Smooth muscle cell (in vitro differentiated cells): ENCODE measurements at regions not wholly inside any gene's neighbourhood (a gene's known extent, or its start where the extent isn't known, plus 50 kb on each side); places are given as distances from the start of the nearest gene placed in this dataset.
A peak's percentile ranks its signal among the peaks of the same experiment; 100 is the strongest.

Source experiments
- DNase-seq: peaks from one replicate; lab custom pipeline; 2025; ENCODE audit not compliant: unreplicated experiment; lab: John Stamatoyannopoulos, UW
- H2AFZ ChIP-seq: fragments of 200-600 bp; sonication (generic); 2 replicates; pipeline ENCODE4 v1.6.0; 2016; ENCODE audit warnings: antibody characterized with exemption, low read depth, mild to moderate bottlenecking
- H3F3A ChIP-seq: fragments of 200-600 bp; sonication (generic); 2 replicates; pipeline ENCODE4 v1.6.0; 2017; ENCODE audit warnings: antibody characterized with exemption, low read depth
- H3K27ac ChIP-seq: fragments of 200-600 bp; sonication (generic); 2 replicates; pipeline ENCODE4 v1.5.1; 2016; ENCODE audit warnings: low read depth, mild to moderate bottlenecking
- H3K27me3 ChIP-seq: fragments of 200-600 bp; sonication (generic); 2 replicates; pipeline ENCODE4 v1.6.1; 2016; ENCODE audit warnings: low read depth, mild to moderate bottlenecking
- H3K36me3 ChIP-seq: fragments of 200-600 bp; sonication (generic); 2 replicates; pipeline ENCODE4 v1.5.1; 2016; ENCODE audit warnings: low read depth
- H3K4me1 ChIP-seq: fragments of 200-600 bp; sonication (generic); 2 replicates; pipeline ENCODE4 v1.5.1; 2016; ENCODE audit warnings: low read depth
- H3K4me2 ChIP-seq: fragments of 200-600 bp; sonication (generic); 2 replicates; pipeline ENCODE4 v1.6.0; 2016; ENCODE audit warnings: mild to moderate bottlenecking
- H3K4me3 ChIP-seq: fragments of 200-600 bp; sonication (generic); 2 replicates; pipeline ENCODE4 v1.5.1; 2016; ENCODE audit warnings: mild to moderate bottlenecking
- H3K79me2 ChIP-seq: fragments of 200-600 bp; sonication (generic); 2 replicates; pipeline ENCODE4 v1.6.0; 2016; ENCODE audit warnings: low read depth, mild to moderate bottlenecking
- H3K9ac ChIP-seq: fragments of 200-600 bp; sonication (generic); 2 replicates; pipeline ENCODE4 v1.6.0; 2016; ENCODE audit warnings: low read depth
- H3K9me3 ChIP-seq: fragments of 200-600 bp; sonication (generic); replicated peaks from 2 replicates; pipeline ENCODE4 v1.5.1; 2016; ENCODE audit warnings: low read depth
- H4K20me1 ChIP-seq: fragments of 200-600 bp; sonication (generic); 2 replicates; pipeline ENCODE4 v1.6.0; 2016; ENCODE audit warnings: low read depth
- WGBS: methylation state at CpG from one replicate; pipeline ENCODE4 v1.1.7; 2016; ENCODE audit warnings: low lambda C conversion rate; 5-methylcytosine and 5-hydroxymethylcytosine counted together
- TF ChIP-seq, protein P1 (sequence below): fragments of 200-600 bp; sonication (generic); IDR thresholded peaks from 2 replicates; pipeline ENCODE4 v1.5.1; 2017; ENCODE audit warnings: borderline replicate concordance, mild to moderate bottlenecking, antibody characterized with exemption; ENCODE audit not compliant: insufficient read depth, poor library complexity, severe bottlenecking

DNA sequence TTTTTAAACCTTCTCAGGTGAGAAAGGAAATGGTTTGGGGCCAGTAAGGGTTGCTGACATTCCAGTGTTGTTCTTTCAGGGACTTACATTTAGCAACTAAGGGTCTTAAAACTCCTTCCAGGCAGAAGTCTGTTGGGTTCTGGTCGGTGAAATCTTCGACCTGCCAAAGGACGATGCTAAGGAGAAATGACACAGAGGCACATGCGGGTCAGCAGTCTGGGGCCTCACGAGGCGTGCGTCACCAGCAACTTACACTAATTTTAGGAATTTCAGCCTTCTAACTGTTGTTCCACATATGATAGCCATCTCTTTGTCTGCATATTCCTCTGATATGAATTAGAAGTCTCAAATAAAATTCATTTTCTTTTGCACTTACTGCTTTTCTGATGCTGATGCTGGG, 64.1 kb upstream of the TMEM108 start:
- H3F3A ChIP-seq = no peaks in the 10 kb centered on the region
- H3K27me3 ChIP-seq = no peaks in the 10 kb centered on the region
- no peak overlapping the region for H3K4me2 ChIP-seq
- WGBS = 78% methylated on average over 7 of the region's 7 CpGs
- no peak overlapping the region for H3K27ac ChIP-seq
- no peaks in the 10 kb centered on the region for H3K4me1 ChIP-seq
- TF ChIP-seq, protein P1, sequence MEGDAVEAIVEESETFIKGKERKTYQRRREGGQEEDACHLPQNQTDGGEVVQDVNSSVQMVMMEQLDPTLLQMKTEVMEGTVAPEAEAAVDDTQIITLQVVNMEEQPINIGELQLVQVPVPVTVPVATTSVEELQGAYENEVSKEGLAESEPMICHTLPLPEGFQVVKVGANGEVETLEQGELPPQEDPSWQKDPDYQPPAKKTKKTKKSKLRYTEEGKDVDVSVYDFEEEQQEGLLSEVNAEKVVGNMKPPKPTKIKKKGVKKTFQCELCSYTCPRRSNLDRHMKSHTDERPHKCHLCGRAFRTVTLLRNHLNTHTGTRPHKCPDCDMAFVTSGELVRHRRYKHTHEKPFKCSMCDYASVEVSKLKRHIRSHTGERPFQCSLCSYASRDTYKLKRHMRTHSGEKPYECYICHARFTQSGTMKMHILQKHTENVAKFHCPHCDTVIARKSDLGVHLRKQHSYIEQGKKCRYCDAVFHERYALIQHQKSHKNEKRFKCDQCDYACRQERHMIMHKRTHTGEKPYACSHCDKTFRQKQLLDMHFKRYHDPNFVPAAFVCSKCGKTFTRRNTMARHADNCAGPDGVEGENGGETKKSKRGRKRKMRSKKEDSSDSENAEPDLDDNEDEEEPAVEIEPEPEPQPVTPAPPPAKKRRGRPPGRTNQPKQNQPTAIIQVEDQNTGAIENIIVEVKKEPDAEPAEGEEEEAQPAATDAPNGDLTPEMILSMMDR = no peak
- no peak overlapping the region for H3K4me3 ChIP-seq
- no peak for DNase-seq
- H3K9me3 ChIP-seq = no peaks in the 10 kb centered on the region
- no peak overlapping the region for H3K9ac ChIP-seq
- no peak overlapping the region for H2AFZ ChIP-seq
- no peaks in the 10 kb centered on the region for H3K36me3 ChIP-seq
- H3K79me2 ChIP-seq = no peaks in the 10 kb centered on the region
- H4K20me1 ChIP-seq = no peaks in the 10 kb centered on the region

DNA sequence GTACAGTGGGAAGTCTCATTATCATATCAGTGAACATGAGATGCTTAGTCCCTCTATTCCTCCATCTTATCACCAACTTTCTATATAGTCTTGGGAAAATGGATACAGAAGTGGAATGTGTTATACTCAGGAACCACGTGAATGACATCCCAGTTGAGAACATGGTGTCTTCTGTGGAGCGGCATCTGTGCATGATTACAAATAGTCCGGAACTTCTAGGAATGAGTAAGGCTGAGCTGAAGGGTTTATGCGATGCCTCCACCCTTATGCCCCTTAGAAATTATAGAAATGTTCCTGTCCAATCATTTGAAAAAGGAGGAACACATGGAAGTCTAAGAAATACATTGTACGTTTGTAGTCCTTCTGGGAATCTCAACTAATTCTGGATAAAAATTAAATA, 64.8 kb upstream of the TMEM108 start:
- H3K27me3 ChIP-seq = no peaks in the 10 kb centered on the region
- TF ChIP-seq, protein P1 = no peak
- no peaks in the 10 kb centered on the region for H4K20me1 ChIP-seq
- DNase-seq = no peak
- no peaks in the 10 kb centered on the region for H3K79me2 ChIP-seq
- H3K4me2 ChIP-seq = no peak overlapping the region
- no peaks in the 10 kb centered on the region for H3F3A ChIP-seq
- WGBS = 96% methylated on average over 5 of the region's 5 CpGs
- H3K27ac ChIP-seq = no peak overlapping the region
- no peaks in the 10 kb centered on the region for H3K36me3 ChIP-seq
- no peaks in the 10 kb centered on the region for H3K9me3 ChIP-seq
- no peak overlapping the region for H3K4me3 ChIP-seq
- H2AFZ ChIP-seq = no peak overlapping the region
- H3K4me1 ChIP-seq = no peaks in the 10 kb centered on the region
- no peak overlapping the region for H3K9ac ChIP-seq

DNA sequence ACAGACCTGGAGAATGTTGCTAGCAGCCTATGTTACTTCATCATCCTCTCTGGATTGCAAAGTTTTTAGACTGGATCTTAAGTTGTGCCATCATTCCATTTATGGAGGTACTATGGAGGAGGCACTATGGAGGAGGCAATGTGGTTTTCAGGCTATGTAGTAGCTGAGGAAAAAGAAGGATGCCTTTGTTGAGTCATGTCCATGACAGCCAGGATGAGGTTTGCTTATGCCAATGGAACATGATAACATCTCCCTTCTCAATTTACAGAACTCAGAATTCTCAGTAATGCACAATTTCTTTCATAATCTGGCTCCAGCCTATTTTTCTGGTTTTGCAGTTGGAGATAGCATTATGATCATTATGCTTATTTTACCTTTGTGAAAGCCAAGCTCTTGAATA, 65.9 kb upstream of the TMEM108 start:
- no peaks in the 10 kb centered on the region for H4K20me1 ChIP-seq
- no peaks in the 10 kb centered on the region for H3F3A ChIP-seq
- no peak overlapping the region for H2AFZ ChIP-seq
- H3K9me3 ChIP-seq = no peaks in the 10 kb centered on the region
- no peak overlapping the region for H3K4me3 ChIP-seq
- no peaks in the 10 kb centered on the region for H3K79me2 ChIP-seq
- TF ChIP-seq, protein P1 = no peak
- H3K9ac ChIP-seq = no peak overlapping the region
- no peaks in the 10 kb centered on the region for H3K4me1 ChIP-seq
- no peak for DNase-seq
- no peaks in the 10 kb centered on the region for H3K36me3 ChIP-seq
- no peak overlapping the region for H3K4me2 ChIP-seq
- H3K27me3 ChIP-seq = no peaks in the 10 kb centered on the region
- H3K27ac ChIP-seq = peak overlapping the region; percentile 55

DNA sequence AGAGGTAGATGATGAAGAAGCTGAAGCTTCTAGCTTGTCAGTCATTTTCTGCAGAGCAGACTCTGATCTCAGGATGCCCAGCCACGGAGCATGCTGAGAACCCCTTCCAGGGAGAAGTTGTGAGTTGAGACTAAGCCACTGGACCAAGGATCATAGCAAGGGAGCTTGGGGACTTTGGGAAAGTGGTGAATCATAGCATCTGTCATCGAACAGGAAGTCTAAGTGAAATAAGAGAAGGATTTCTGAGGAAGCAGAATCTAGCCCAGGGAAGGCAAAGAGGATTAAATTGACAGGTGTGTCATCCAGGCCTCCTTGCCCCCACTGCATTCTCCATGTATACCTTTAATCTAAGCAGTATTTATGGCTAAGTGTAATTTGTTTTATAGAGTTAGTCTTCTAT, 71.8 kb upstream of the TMEM108 start:
- no peak overlapping the region for H2AFZ ChIP-seq
- no peak overlapping the region for H3K27ac ChIP-seq
- H3F3A ChIP-seq = no peaks in the 10 kb centered on the region
- H3K36me3 ChIP-seq = no peaks in the 10 kb centered on the region
- no peak overlapping the region for H3K9ac ChIP-seq
- no peaks in the 10 kb centered on the region for H3K4me1 ChIP-seq
- 76% methylated on average over 2 of the region's 2 CpGs for WGBS
- no peaks in the 10 kb centered on the region for H3K9me3 ChIP-seq
- no peaks in the 10 kb centered on the region for H3K79me2 ChIP-seq
- H3K4me3 ChIP-seq = no peak overlapping the region
- no peaks in the 10 kb centered on the region for H4K20me1 ChIP-seq
- H3K4me2 ChIP-seq = no peak overlapping the region
- no peaks in the 10 kb centered on the region for H3K27me3 ChIP-seq
- TF ChIP-seq, protein P1 = no peak
- DNase-seq = no peak
